Activated T-cell treated with anti-CD3 and anti-CD28 coated beads for 4 hours (primary cell): ENCODE measurements at regions not wholly inside any gene's neighbourhood (a gene's known extent, or its start where the extent isn't known, plus 50 kb on each side); places are given as distances from the start of the nearest gene placed in this dataset.

Source experiments
- DNase-seq: peaks from one replicate; pipeline ENCODE4 v3.0.0-alpha.2; 2020

- no peak for DNase-seq
These were observed 63.3 kb upstream of the CCDC160 start for GRCh38 chrX:134173541-134174272.

- DNase-seq = no peak
These were observed 62.7 kb upstream of the CCDC160 start for GRCh38 chrX:134174273-134174660.

- DNase-seq = no peak
These were observed 62.1 kb upstream of the CCDC160 start for GRCh38 chrX:134174859-134175258.

GRCh38 chrX:134177527-134177926 lies 59.5 kb upstream of the CCDC160 start:
- DNase-seq = no peak

- no peak for DNase-seq
These were observed 56.2 kb upstream of the CCDC160 start for GRCh38 chrX:134180601-134181274.

- DNase-seq = no peak
These were observed 55.7 kb upstream of the CCDC160 start for GRCh38 chrX:134181275-134181660.

- DNase-seq = no peak
These were observed 53.3 kb upstream of the CCDC160 start for GRCh38 chrX:134183665-134184064.

- no peak for DNase-seq
These were observed 52.0 kb upstream of the CCDC160 start for GRCh38 chrX:134184936-134185335.

- peak; percentile 34 for DNase-seq
These were observed 50.4 kb upstream of the CCDC160 start for GRCh38 chrX:134186362-134187121.
